Smooth muscle cell (in vitro differentiated cells): ENCODE measurements at regions not wholly inside any gene's neighbourhood (a gene's known extent, or its start where the extent isn't known, plus 50 kb on each side); places are given as distances from the start of the nearest gene placed in this dataset.
A peak's percentile ranks its signal among the peaks of the same experiment; 100 is the strongest.

Source experiments
- DNase-seq: peaks from one replicate; lab custom pipeline; 2025; ENCODE audit not compliant: unreplicated experiment; lab: John Stamatoyannopoulos, UW
- H2AFZ ChIP-seq: fragments of 200-600 bp; sonication (generic); 2 replicates; pipeline ENCODE4 v1.6.0; 2016; ENCODE audit warnings: antibody characterized with exemption, low read depth, mild to moderate bottlenecking
- H3F3A ChIP-seq: fragments of 200-600 bp; sonication (generic); 2 replicates; pipeline ENCODE4 v1.6.0; 2017; ENCODE audit warnings: antibody characterized with exemption, low read depth
- H3K27ac ChIP-seq: fragments of 200-600 bp; sonication (generic); 2 replicates; pipeline ENCODE4 v1.5.1; 2016; ENCODE audit warnings: low read depth, mild to moderate bottlenecking
- H3K27me3 ChIP-seq: fragments of 200-600 bp; sonication (generic); 2 replicates; pipeline ENCODE4 v1.6.1; 2016; ENCODE audit warnings: low read depth, mild to moderate bottlenecking
- H3K36me3 ChIP-seq: fragments of 200-600 bp; sonication (generic); 2 replicates; pipeline ENCODE4 v1.5.1; 2016; ENCODE audit warnings: low read depth
- H3K4me1 ChIP-seq: fragments of 200-600 bp; sonication (generic); 2 replicates; pipeline ENCODE4 v1.5.1; 2016; ENCODE audit warnings: low read depth
- H3K4me2 ChIP-seq: fragments of 200-600 bp; sonication (generic); 2 replicates; pipeline ENCODE4 v1.6.0; 2016; ENCODE audit warnings: mild to moderate bottlenecking
- H3K4me3 ChIP-seq: fragments of 200-600 bp; sonication (generic); 2 replicates; pipeline ENCODE4 v1.5.1; 2016; ENCODE audit warnings: mild to moderate bottlenecking
- H3K79me2 ChIP-seq: fragments of 200-600 bp; sonication (generic); 2 replicates; pipeline ENCODE4 v1.6.0; 2016; ENCODE audit warnings: low read depth, mild to moderate bottlenecking
- H3K9ac ChIP-seq: fragments of 200-600 bp; sonication (generic); 2 replicates; pipeline ENCODE4 v1.6.0; 2016; ENCODE audit warnings: low read depth
- H3K9me3 ChIP-seq: fragments of 200-600 bp; sonication (generic); replicated peaks from 2 replicates; pipeline ENCODE4 v1.5.1; 2016; ENCODE audit warnings: low read depth
- H4K20me1 ChIP-seq: fragments of 200-600 bp; sonication (generic); 2 replicates; pipeline ENCODE4 v1.6.0; 2016; ENCODE audit warnings: low read depth
- CTCF ChIP-seq: fragments of 200-600 bp; sonication (generic); IDR thresholded peaks from 2 replicates; pipeline ENCODE4 v1.5.1; 2017; ENCODE audit warnings: borderline replicate concordance, mild to moderate bottlenecking, antibody characterized with exemption; ENCODE audit not compliant: insufficient read depth, poor library complexity, severe bottlenecking
- WGBS: methylation state at CpG from one replicate; pipeline ENCODE4 v1.1.7; 2016; ENCODE audit warnings: low lambda C conversion rate; 5-methylcytosine and 5-hydroxymethylcytosine counted together

GRCh38 chr1:232474826-232475225 is 155.1 kb downstream of the SIPA1L2 start:
- Histone ChIP-seq H4K20me1 (no peaks in the 10 kb centered on the region), H3K79me2 (peaks cover 3% of the 10 kb centered on the region), H3K27ac (peak overlapping the region; percentile 97), H3K27me3 (no peaks in the 10 kb centered on the region), H3K9me3 (no peaks in the 10 kb centered on the region), H3F3A (peaks cover 56% of the 10 kb centered on the region), H2AFZ (no peak overlapping the region), H3K4me1 (peaks cover 44% of the 10 kb centered on the region), H3K4me3 (no peak overlapping the region), H3K4me2 (peak overlapping the region; percentile 78), H3K9ac (no peak overlapping the region), H3K36me3 (no peaks in the 10 kb centered on the region)
- no peak for TF ChIP-seq CTCF
- DNase-seq: no peak
- WGBS: 61% methylated on average over 3 of the region's 3 CpGs

GRCh38 chr1:232473900-232474299 is 156.0 kb downstream of the SIPA1L2 start:
- peaks cover 56% of the 10 kb centered on the region for H3F3A ChIP-seq
- whole genome bisulfite sequencing: 58% methylated on average over 4 of the region's 4 CpGs
- DNase-seq: no peak
- H3K27ac ChIP-seq: peak overlapping the region; percentile 97
- H2AFZ ChIP-seq: no peak overlapping the region
- no peaks in the 10 kb centered on the region for H3K9me3 ChIP-seq
- peak overlapping the region; percentile 78 for H3K4me2 ChIP-seq
- no peak overlapping the region for H3K4me3 ChIP-seq
- TF ChIP-seq CTCF: no peak
- peaks cover 8% of the 10 kb centered on the region for H3K36me3 ChIP-seq
- H3K27me3 ChIP-seq: no peaks in the 10 kb centered on the region
- peaks cover 12% of the 10 kb centered on the region for H3K79me2 ChIP-seq
- no peaks in the 10 kb centered on the region for H4K20me1 ChIP-seq
- H3K9ac ChIP-seq: peak overlapping the region; percentile 80
- H3K4me1 ChIP-seq: peaks cover 44% of the 10 kb centered on the region

DNA sequence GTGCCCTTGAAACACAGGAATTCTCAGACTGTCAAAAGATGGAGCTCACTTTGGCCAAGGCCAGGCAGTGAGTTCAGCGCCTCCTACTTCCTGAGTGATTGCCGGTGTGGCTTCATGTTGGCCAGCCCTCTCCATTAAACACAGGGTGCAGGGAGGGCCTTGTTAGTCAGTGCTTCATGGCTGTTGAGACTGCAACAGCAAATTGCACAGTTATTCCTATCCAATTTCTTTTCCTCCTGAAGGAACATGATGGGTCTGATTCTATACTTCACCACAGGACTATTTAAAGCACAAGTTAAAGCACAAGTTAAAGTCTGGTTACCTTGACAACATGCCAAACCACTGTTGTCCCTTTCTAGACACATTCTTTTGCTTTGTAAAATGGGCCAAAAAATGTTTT is 156.6 kb downstream of the SIPA1L2 start:
- Histone ChIP-seq H3K27me3 (no peaks in the 10 kb centered on the region), H3K36me3 (peaks cover 8% of the 10 kb centered on the region), H3F3A (peaks cover 51% of the 10 kb centered on the region), H3K4me2 (peak overlapping the region; percentile 78), H3K79me2 (peaks cover 12% of the 10 kb centered on the region), H3K27ac (peak overlapping the region; percentile 97), H2AFZ (no peak overlapping the region), H3K4me3 (no peak overlapping the region), H3K9me3 (no peaks in the 10 kb centered on the region), H3K4me1 (peaks cover 41% of the 10 kb centered on the region), H3K9ac (peak overlapping the region; percentile 80), H4K20me1 (no peaks in the 10 kb centered on the region)
- WGBS: 21% methylated on average over 2 of the region's 2 CpGs
- no peak for TF ChIP-seq CTCF
- DNase-seq: no peak

DNA sequence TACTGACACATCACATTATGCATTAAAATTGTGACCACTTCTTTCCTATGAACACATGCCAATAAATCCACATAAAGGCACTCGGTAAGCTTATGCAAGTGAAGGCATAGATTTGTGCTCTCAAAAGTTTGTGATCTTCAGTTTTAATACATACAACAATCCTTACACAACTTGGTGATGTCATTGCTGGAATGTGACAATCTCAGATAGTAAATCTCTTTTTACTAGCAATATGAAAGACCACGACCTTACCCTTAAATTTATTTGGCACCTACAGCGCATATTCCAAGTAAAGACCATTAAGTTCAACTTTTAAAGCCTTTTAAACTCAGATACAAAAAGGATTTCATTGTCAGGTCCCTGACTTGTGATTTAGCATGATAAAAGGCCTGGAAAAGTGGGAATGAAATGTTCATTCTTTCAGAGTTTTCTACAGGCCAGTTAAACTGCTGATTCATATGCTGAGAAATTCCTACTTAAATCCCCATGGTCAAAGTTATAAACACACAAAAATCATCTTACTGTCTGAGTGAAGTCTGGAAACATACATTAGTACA is 157.4 kb downstream of the SIPA1L2 start:
- H3K9ac ChIP-seq: peak overlapping the region; percentile 80

More for the DNA sequence above, 157.4 kb downstream of the SIPA1L2 start:
- H4K20me1 ChIP-seq: no peaks in the 10 kb centered on the region
- H3K4me2 ChIP-seq: peak overlapping the region; percentile 78
- H3K4me3 ChIP-seq: no peak overlapping the region
- H3K36me3 ChIP-seq: peaks cover 8% of the 10 kb centered on the region
- H3K79me2 ChIP-seq: peaks cover 12% of the 10 kb centered on the region
- no peak overlapping the region for H2AFZ ChIP-seq
- H3K27me3 ChIP-seq: no peaks in the 10 kb centered on the region
- no peak for DNase-seq
- peak overlapping the region; percentile 97 for H3K27ac ChIP-seq
- H3K4me1 ChIP-seq: peaks cover 36% of the 10 kb centered on the region
- H3K9me3 ChIP-seq: no peaks in the 10 kb centered on the region
- WGBS: 7% methylated on average over 3 of the region's 3 CpGs
- TF ChIP-seq CTCF: no peak
- H3F3A ChIP-seq: peaks cover 51% of the 10 kb centered on the region
